IPS-15b (cell line): ENCODE measurements at regions not wholly inside any gene's neighbourhood (a gene's known extent, or its start where the extent isn't known, plus 50 kb on each side); places are given as distances from the start of the nearest gene placed in this dataset.

Source experiments
- H3K27me3 ChIP-seq: one replicate; pipeline ENCODE4 v1.6.1; 2013; ENCODE audit warnings: low read length; ENCODE audit not compliant: control insufficient read depth, insufficient read depth
- H3K36me3 ChIP-seq: one replicate; pipeline ENCODE4 v1.6.1; 2013; ENCODE audit warnings: low read length; ENCODE audit not compliant: control insufficient read depth, insufficient read depth
- H3K4me1 ChIP-seq: one replicate; pipeline ENCODE4 v1.6.1; 2013; ENCODE audit warnings: mild to moderate bottlenecking, low read length; ENCODE audit not compliant: control insufficient read depth, insufficient read depth
- H3K4me3 ChIP-seq: one replicate; pipeline ENCODE4 v1.5.1; 2013; ENCODE audit warnings: low read depth, low read length
- H3K9ac ChIP-seq: one replicate; pipeline ENCODE4 v1.6.1; 2013; ENCODE audit warnings: low read depth, mild to moderate bottlenecking, low read length
- H3K9me3 ChIP-seq: one replicate; pipeline ENCODE4 v1.6.1; 2013; ENCODE audit warnings: mild to moderate bottlenecking, low read length; ENCODE audit not compliant: control insufficient read depth, insufficient read depth

DNA sequence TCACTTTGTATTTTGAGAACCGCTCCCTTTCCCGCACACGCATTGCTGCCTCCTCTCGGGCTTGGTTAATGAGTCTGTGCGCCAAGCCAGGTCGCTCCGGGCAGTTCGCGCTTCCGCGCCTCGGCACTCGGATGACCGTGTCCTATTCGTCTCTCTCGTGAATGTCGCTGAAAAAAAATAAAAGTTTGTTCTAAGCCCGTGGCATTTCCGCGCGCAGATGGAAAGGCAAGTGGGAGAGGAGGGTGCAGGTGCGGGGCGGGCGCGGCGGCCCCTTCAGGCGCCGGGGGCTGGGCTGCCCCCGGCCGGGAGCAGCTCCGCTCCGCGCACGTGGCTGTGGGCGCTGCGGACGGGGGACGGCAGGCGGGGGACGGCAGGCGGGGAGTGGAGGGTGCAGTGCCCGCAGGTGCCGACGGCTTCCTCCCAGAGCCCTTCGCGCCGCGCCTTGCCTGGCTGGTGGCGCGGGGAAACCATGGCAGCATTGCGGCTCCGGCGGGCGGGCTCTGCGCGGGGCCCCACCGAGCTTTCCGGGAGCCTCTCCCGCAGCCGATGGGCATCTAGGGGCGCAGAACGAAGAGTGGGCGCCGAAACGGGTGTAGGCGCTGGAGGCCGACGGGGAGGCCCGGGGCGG lies 159.6 kb upstream of the SIX2 start:
- Histone ChIP-seq H3K4me3 (peak overlapping the region; percentile 52), H3K36me3 (no peaks in the 10 kb centered on the region), H3K27me3 (peaks cover 55% of the 10 kb centered on the region), H3K4me1 (no peaks in the 10 kb centered on the region), H3K9ac (no peak overlapping the region), H3K9me3 (no peaks in the 10 kb centered on the region)

DNA sequence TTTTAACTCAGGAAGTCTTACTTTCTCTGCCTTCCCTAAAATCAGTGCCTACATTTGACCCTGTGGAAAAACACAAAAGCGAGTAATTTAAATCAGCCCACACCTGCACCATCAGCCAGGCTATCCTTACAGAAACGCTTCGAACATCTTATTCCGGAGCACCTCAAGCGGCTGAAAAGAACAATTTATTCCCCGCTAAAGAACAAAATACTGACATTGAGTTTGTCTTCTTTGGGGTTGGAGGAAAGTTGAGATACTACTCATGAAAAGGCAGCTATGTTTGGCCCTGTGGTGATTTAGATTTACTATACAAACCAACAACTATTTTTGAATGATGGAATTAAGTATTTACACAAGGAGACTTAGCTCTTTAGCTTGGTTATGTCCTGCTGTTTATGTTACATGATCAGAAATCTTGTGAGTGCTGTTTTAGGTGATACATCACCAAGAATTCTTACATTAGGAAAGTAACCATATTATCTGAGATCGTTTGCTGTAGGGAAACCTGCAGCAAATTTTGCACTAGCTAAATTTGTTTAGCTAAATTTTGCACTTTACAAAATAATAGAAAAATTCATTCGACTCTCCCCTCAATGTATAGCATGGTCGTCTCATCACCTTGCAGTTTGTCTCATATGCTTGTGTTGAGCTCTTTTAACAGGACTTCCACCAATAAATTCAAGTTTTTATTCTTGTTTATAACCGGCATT lies 158.8 kb upstream of the SIX2 start:
- Histone ChIP-seq H3K27me3 (peaks cover 55% of the 10 kb centered on the region), H3K9ac (no peak overlapping the region), H3K4me1 (no peaks in the 10 kb centered on the region)

DNA sequence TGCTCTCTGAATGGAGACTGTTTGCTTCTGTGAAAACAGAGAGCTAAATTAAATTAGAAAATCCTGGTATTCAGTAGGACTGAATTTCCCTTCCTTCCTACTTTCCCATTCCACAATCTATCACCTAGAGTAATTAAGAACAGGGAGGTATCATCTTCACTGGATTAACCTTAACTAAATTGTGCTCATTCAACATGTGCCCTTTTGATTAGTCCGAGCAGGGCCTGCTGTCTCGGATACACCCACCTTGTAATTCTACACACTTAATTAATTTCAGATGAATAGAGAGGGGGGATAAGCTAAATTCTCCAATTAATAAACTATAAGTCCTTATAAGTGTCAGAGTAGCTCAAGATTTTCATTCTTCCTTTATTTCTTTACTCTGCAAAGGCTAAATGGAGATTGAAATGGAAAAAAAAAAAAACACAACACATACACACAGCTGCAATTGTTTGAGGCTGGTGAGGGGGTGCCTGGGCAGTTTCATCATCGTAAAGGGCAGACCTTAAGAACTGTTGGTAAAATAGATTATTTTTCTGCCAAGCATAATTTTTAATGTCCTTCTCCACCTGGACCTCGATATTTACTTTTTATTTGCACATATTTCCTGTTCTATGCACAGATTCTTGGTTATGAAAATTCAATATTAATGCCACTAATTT lies 157.1 kb upstream of the SIX2 start:
- H3K9ac ChIP-seq = no peak overlapping the region
- peaks cover 42% of the 10 kb centered on the region for H3K27me3 ChIP-seq
- no peaks in the 10 kb centered on the region for H3K4me1 ChIP-seq
- H3K9me3 ChIP-seq = no peaks in the 10 kb centered on the region
- H3K4me3 ChIP-seq = no peak overlapping the region
- H3K36me3 ChIP-seq = no peaks in the 10 kb centered on the region

More for the DNA sequence above, 158.8 kb upstream of the SIX2 start:
- Histone ChIP-seq H3K4me3 (no peak overlapping the region), H3K9me3 (no peaks in the 10 kb centered on the region), H3K36me3 (no peaks in the 10 kb centered on the region)

DNA sequence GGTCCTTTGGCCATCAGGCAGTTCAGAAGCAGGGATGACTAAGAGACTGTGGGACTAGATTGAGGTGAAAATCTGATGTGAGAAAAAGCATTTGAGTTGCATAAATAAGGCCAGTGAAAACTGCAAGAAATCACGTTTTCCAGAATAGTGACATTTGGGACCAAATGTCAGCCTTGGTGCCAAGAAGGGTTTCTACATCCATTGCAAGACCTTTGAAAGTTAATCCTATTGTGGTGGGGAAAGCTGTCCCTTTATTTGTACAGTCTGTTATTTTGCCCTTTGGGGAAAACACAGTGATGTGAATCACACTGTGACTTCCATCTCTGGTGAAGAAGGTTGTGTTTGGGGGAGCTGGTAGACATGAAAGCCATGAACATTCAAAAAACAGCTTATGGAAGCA lies 153.5 kb upstream of the SIX2 start:
- Histone ChIP-seq H3K4me1 (no peaks in the 10 kb centered on the region), H3K9me3 (no peaks in the 10 kb centered on the region), H3K36me3 (no peaks in the 10 kb centered on the region), H3K9ac (no peak overlapping the region), H3K4me3 (no peak overlapping the region), H3K27me3 (peaks cover 16% of the 10 kb centered on the region)

DNA sequence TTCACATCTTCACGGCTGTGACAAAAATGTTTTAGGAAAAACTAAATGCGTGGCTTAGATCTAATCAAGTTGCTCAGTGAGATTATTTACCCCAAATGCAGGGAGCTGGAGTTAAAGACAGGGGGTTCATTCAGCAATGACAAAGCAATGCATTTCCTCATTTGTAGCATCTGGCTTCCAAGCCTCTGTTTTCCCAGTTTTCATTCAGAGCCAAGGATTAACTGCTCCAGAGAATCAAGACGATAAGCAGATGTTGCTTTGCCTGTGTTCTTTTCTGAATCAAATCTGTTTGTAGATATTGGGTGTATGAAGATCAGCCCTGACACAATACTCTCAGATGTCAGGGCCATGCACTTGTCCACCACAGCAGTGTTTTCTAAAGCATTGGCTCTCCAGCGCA lies 147.4 kb upstream of the SIX2 start:
- no peak overlapping the region for H3K9ac ChIP-seq
- no peaks in the 10 kb centered on the region for H3K27me3 ChIP-seq
- no peaks in the 10 kb centered on the region for H3K9me3 ChIP-seq
- no peak overlapping the region for H3K4me3 ChIP-seq
- no peaks in the 10 kb centered on the region for H3K36me3 ChIP-seq
- H3K4me1 ChIP-seq = no peaks in the 10 kb centered on the region

DNA sequence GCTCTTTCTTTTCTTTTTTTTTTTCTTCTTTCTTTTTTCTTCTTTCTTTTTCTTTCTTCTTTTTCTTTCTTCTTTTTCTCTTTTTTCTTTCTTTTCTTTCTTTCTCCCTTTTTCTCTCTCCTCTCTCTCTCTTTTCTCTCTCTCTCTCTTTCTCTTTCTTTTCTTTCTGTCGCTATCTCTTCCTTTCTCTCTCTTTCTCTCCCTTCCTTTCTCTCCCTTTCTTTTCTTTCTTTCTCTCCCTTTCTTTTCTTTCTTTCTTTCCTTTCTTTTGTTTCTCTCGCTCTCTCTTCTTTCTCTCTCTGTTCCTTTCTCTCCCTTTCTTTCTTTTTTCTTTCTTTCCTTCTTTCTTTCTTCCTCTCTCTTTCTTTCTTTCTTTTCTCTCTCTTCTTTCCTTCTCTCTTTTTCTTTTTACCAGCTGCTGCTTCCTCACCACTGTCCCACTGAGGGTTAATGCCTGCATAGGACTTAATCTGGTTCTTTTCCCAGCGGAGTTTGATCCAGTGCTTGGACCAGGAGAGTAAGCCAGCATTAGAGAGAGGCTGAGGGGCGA lies 145.4 kb upstream of the SIX2 start:
- Histone ChIP-seq H3K9me3 (no peaks in the 10 kb centered on the region), H3K36me3 (no peaks in the 10 kb centered on the region), H3K4me1 (no peaks in the 10 kb centered on the region), H3K9ac (no peak overlapping the region), H3K4me3 (no peak overlapping the region), H3K27me3 (no peaks in the 10 kb centered on the region)

DNA sequence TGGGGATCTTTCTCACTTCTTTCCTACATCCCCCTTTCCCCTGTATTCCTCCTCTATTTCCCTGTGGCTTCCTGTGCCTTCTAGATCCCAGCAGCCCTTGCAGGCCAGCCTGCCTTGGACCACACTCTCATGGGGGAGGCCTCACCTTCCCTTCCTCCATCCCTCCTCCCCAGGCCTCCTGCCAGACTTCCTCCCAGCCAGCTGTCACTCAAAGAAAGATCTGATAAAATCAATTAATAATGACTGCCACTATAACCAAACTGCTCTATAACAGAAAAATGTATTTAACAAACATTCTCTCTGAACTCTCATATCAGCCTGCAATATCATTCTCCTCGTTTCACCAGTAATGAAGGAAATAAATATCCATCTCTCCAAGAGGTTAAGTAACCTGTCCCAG lies 144.9 kb upstream of the SIX2 start:
- no peaks in the 10 kb centered on the region for H3K36me3 ChIP-seq
- H3K9ac ChIP-seq = no peak overlapping the region
- no peak overlapping the region for H3K4me3 ChIP-seq
- no peaks in the 10 kb centered on the region for H3K4me1 ChIP-seq
- H3K9me3 ChIP-seq = no peaks in the 10 kb centered on the region
- H3K27me3 ChIP-seq = no peaks in the 10 kb centered on the region

DNA sequence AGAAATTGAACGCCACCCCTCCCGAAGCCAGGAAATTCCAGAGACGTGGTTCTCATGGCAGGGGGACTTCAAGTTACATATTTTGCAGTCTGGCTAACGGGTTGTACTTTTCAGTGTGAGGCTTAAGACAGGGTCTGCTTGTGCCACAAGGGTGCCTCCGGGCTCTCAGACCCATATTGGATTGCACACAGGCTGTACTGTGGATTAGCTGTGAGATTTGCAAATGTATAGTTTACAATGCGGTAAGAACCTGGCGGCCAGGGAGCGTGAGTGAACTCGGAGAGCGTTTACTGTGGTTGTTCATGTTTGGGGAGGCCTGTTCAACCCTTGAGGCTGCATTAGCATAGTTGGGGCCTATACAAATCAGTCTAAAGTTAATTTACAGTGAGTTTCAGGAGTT lies 143.9 kb upstream of the SIX2 start:
- Histone ChIP-seq H3K9ac (no peak overlapping the region), H3K4me3 (no peak overlapping the region), H3K27me3 (no peaks in the 10 kb centered on the region), H3K9me3 (no peaks in the 10 kb centered on the region), H3K4me1 (no peaks in the 10 kb centered on the region), H3K36me3 (no peaks in the 10 kb centered on the region)

DNA sequence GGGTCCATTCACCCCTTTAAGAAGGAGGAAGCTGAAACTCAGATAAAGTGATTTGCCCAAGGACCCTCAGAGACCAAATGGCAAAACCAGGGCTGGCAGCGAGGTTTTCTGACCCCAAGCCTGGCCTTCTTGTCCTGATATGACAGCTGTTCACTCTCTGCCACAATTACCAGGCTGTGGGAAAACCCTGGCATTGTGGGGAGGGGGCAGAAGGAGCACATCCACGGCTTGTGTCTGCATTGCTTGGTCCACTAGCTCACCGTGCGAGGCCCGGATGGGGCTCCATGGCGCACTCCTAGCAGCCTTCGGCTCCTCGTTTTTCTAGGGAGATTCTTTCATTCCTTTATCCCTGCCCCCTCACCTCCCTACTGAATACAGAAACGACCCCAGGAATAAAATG lies 143.4 kb upstream of the SIX2 start:
- no peaks in the 10 kb centered on the region for H3K9me3 ChIP-seq
- H3K4me3 ChIP-seq = no peak overlapping the region
- no peak overlapping the region for H3K9ac ChIP-seq
- H3K36me3 ChIP-seq = no peaks in the 10 kb centered on the region
- no peaks in the 10 kb centered on the region for H3K4me1 ChIP-seq
- H3K27me3 ChIP-seq = no peaks in the 10 kb centered on the region

DNA sequence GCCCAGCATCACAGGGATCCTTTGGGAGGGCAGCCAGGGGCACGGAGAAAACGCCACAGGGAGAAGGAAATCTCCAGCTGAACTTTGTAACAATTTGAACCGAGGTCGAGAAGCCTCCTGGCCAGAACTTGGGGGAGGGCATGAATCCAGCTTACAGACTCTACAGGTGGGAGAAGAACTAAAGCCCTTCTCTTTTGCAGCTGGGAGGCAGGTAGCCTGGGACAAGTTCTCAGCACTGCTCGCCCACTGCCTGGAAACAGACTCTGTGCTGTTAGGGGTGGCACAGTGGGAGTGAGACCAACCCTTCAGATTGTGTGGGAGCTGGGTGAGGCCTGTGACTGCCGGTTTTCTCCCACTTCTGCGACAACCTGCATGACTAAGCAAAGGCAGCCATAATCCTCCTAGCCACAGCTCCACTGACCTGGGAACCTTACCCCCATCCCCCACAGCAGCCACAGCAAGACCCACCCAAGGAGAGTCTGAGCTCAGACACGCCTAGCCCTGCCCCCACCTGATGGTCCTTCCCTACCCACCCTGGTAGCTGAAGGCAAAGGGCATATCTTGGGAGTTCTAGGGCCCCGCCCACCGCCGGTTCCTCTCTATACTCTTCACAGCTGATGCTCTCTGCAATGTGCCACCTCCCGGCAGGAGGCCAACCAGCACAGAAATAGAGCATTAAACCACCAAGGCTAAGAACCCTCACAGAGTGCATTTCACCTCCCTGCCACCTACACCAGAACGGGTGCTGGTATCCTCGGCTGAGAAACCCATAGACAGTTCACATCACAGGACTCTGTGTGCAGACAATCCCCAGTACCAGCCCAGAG lies 136.0 kb upstream of the SIX2 start:
- peaks cover 5% of the 10 kb centered on the region for H3K4me1 ChIP-seq
- H3K36me3 ChIP-seq = no peaks in the 10 kb centered on the region
- H3K9ac ChIP-seq = no peak overlapping the region
- no peaks in the 10 kb centered on the region for H3K27me3 ChIP-seq
- no peaks in the 10 kb centered on the region for H3K9me3 ChIP-seq
- no peak overlapping the region for H3K4me3 ChIP-seq
